GM12878 (cell line): ENCODE measurements at regions not wholly inside any gene's neighbourhood (a gene's known extent, or its start where the extent isn't known, plus 50 kb on each side); places are given as distances from the start of the nearest gene placed in this dataset.

Experiments used
- CTCF ChIP-seq, 3 experiments: IDR thresholded peaks in 2 of 3; conservative IDR thresholded peaks in 1 of 3; 2 replicates each; pipeline ENCODE4 v1.5.1; 2011; ENCODE audit warnings: low read depth in 3 of 3, low read length in 3 of 3, mild to moderate bottlenecking in 3 of 3, control low read depth in 2 of 3, moderate library complexity in 2 of 3, inconsistent platforms in 1 of 3, mixed read lengths in 1 of 3; ENCODE audit not compliant: control insufficient read depth in 2 of 3, insufficient read depth in 1 of 3; ENCODE audit errors: extremely low read depth in 1 of 3
- RCOR1 ChIP-seq: conservative IDR thresholded peaks from 2 replicates; pipeline ENCODE4 v1.6.1; 2012; ENCODE audit warnings: low read depth, low read length, improper control_type of control experiment

GRCh38 chr5:38756068-38756467, 89.7 kb upstream of the OSMR start:
- no peak for TF ChIP-seq RCOR1
- TF ChIP-seq CTCF (IDR thresholded peaks at IDR 0.05 in 2 of 3, conservative IDR thresholded peaks at IDR 0.05 in 1 of 3; ENCODE audit: control insufficient read depth in 2 of 3, extremely low read depth in 1 of 3, insufficient read depth in 1 of 3, low read depth in 3 of 3, low read length in 3 of 3) = no peak
